H1 (cell line): ENCODE measurements at regions not wholly inside any gene's neighbourhood (a gene's known extent, or its start where the extent isn't known, plus 50 kb on each side); places are given as distances from the start of the nearest gene placed in this dataset.

ENCODE experiments used
- CTCF ChIA-PET: fragments of 300-600 bp; sonication (Branson Sonifier 250); formaldehyde crosslinking; loops from one replicate; lab custom pipeline; 2021; ENCODE audit not compliant: partially characterized antibody; lab: Charles Lee
- POLR2A ChIA-PET: fragments of 300-600 bp; sonication (Branson Sonifier 250); formaldehyde crosslinking; loops from one replicate; lab custom pipeline; 2021; ENCODE audit warnings: inconsistent platforms; ENCODE audit not compliant: partially characterized antibody; lab: Charles Lee
- DNase-seq, 2 experiments: peaks; one replicate each; pipeline versions ENCODE4 v3.0.0 to v3.0.0-alpha.2; 2010 to 2022; ENCODE audit warnings: low spot score in 2 of 2, low read depth in 1 of 2, mixed read lengths in 1 of 2
- FAIRE-seq: peaks from 2 replicates; lab custom pipeline; 2011; peaks lifted over from hg19 to GRCh38; lab: Jason Lieb, UNC
- H2AFZ ChIP-seq: 2 replicates; pipeline ENCODE4 v1.8.1; 2012; ENCODE audit warnings: low read length, inconsistent platforms
- H2AK5ac ChIP-seq: 2 replicates; pipeline ENCODE4 v1.6.1; 2013; ENCODE audit warnings: low read depth, low read length
- H2BK120ac ChIP-seq: replicated peaks from 2 replicates; pipeline ENCODE3; 2013; ENCODE audit warnings: low read depth, low read length, inconsistent platforms
- H2BK12ac ChIP-seq: 2 replicates; pipeline ENCODE4 v1.6.1; 2013; ENCODE audit warnings: low read depth, low read length
- H2BK15ac ChIP-seq: 2 replicates; pipeline ENCODE4 v1.6.1; 2013; ENCODE audit warnings: low read length
- H2BK20ac ChIP-seq: 2 replicates; pipeline ENCODE4 v1.6.1; 2013; ENCODE audit warnings: low read length
- H2BK5ac ChIP-seq: 2 replicates; pipeline ENCODE4 v1.6.1; 2013; ENCODE audit warnings: low read depth, low read length
- H3K14ac ChIP-seq: 2 replicates; pipeline ENCODE4 v1.6.1; 2013; ENCODE audit warnings: inconsistent platforms; ENCODE audit not compliant: insufficient read length
- H3K18ac ChIP-seq: 2 replicates; pipeline ENCODE4 v1.6.1; 2013; ENCODE audit warnings: low read length; ENCODE audit errors: extremely low read depth
- H3K23ac ChIP-seq: 2 replicates; pipeline ENCODE4 v1.6.1; 2013; ENCODE audit warnings: inconsistent platforms; ENCODE audit not compliant: insufficient read length
- H3K23me2 ChIP-seq: 2 replicates; pipeline ENCODE4 v1.6.1; 2013; ENCODE audit warnings: low read depth, low read length
- H3K27ac ChIP-seq: 2 replicates; pipeline ENCODE4 v1.6.1; 2011; ENCODE audit warnings: low read depth, low read length, inconsistent platforms
- H3K27me3 ChIP-seq, 4 experiments: replicated peaks in 1 of 4; 1 replicate in 1 of 4; 2 replicates in 3 of 4; pipeline versions ENCODE4 v1.6.1 to v1.8.1; 2011 to 2013; ENCODE audit warnings: low read length in 3 of 4, mild to moderate bottlenecking in 3 of 4, inconsistent platforms in 2 of 4, mixed read lengths in 2 of 4, moderate library complexity in 1 of 4; ENCODE audit not compliant: control insufficient read depth in 3 of 4, insufficient read depth in 3 of 4; ENCODE audit errors: extremely low read depth in 1 of 4
- H3K36me3 ChIP-seq, 4 experiments: 2 replicates each; pipeline versions ENCODE4 v1.6.1 to v1.8.1; 2011 to 2013; ENCODE audit warnings: mild to moderate bottlenecking in 4 of 4, low read length in 3 of 4, moderate library complexity in 2 of 4, control low read depth in 1 of 4, inconsistent platforms in 1 of 4; ENCODE audit not compliant: insufficient read depth in 4 of 4, control insufficient read depth in 2 of 4
- H3K4ac ChIP-seq: replicated peaks from 2 replicates; pipeline ENCODE3; 2013; ENCODE audit warnings: low read length, low read depth, mixed read lengths, inconsistent platforms; ENCODE audit not compliant: insufficient read length
- H3K4me1 ChIP-seq, 4 experiments: replicated peaks in 1 of 4; 1 replicate in 1 of 4; 2 replicates in 3 of 4; pipeline versions ENCODE4 v1.6.1 to v1.8.1; 2011 to 2013; ENCODE audit warnings: low read length in 3 of 4, inconsistent platforms in 2 of 4, mixed read lengths in 1 of 4; ENCODE audit not compliant: insufficient read depth in 4 of 4, control insufficient read depth in 3 of 4
- H3K4me2 ChIP-seq, 2 experiments: 2 replicates each; pipeline versions ENCODE4 v1.6.1 to v1.8.1; 2011 to 2013; ENCODE audit warnings: low read depth in 2 of 2, low read length in 2 of 2, control low read depth in 1 of 2, inconsistent platforms in 1 of 2, mild to moderate bottlenecking in 1 of 2; ENCODE audit not compliant: insufficient read depth in 1 of 2
- H3K4me3 ChIP-seq, 4 experiments: fragments of 200-600, 300-600 bp in 1 of 4; sonication (generic), shearing (Covaris generic), sonication (Bioruptor Twin) in 1 of 4; 2 replicates each; pipeline versions ENCODE4 v1.5.1 to v1.8.1; 2011 to 2016; ENCODE audit warnings: low read length in 4 of 4, low read depth in 3 of 4, control low read depth in 2 of 4, inconsistent platforms in 2 of 4, mild to moderate bottlenecking in 2 of 4, mixed read lengths in 1 of 4, moderate library complexity in 1 of 4; ENCODE audit not compliant: insufficient read depth in 2 of 4; ENCODE audit errors: extremely low read depth in 1 of 4
- H3K56ac ChIP-seq: replicated peaks from 2 replicates; pipeline ENCODE3; 2013; ENCODE audit warnings: low read depth, mild to moderate bottlenecking, mixed read lengths, low read length, inconsistent platforms; ENCODE audit not compliant: insufficient read length
- H3K79me1 ChIP-seq: 2 replicates; pipeline ENCODE4 v1.6.1; 2013; ENCODE audit warnings: low read depth, low read length, control low read depth
- H3K79me2 ChIP-seq, 2 experiments: 2 replicates each; pipeline versions ENCODE4 v1.6.1 to v1.8.1; 2012 to 2013; ENCODE audit warnings: low read length in 2 of 2, mild to moderate bottlenecking in 2 of 2, inconsistent platforms in 1 of 2; ENCODE audit not compliant: insufficient read depth in 2 of 2, control insufficient read depth in 1 of 2
- H3K9ac ChIP-seq, 4 experiments: replicated peaks in 1 of 4; 1 replicate in 1 of 4; 2 replicates in 3 of 4; pipeline versions ENCODE4 v1.6.1 to v1.8.1; 2011 to 2013; ENCODE audit warnings: low read depth in 3 of 4, low read length in 3 of 4, control low read depth in 2 of 4, mild to moderate bottlenecking in 2 of 4, moderate library complexity in 2 of 4, inconsistent platforms in 1 of 4; ENCODE audit errors: extremely low read depth in 1 of 4
- H3K9me3 ChIP-seq, 2 experiments: 2 replicates each; pipeline versions ENCODE4 v1.6.1 to v1.8.1; 2012 to 2013; ENCODE audit warnings: mild to moderate bottlenecking in 2 of 2, moderate library complexity in 2 of 2, control low read depth in 1 of 2, inconsistent platforms in 1 of 2, low read depth in 1 of 2, low read length in 1 of 2, mixed read lengths in 1 of 2; ENCODE audit not compliant: insufficient read depth in 2 of 2
- H4K20me1 ChIP-seq, 2 experiments: replicated peaks in 1 of 2; 2 replicates each; pipeline versions ENCODE3 to v1.8.1; 2011 to 2013; ENCODE audit warnings: inconsistent platforms in 2 of 2, low read length in 2 of 2, mild to moderate bottlenecking in 1 of 2; ENCODE audit not compliant: insufficient read depth in 2 of 2, control insufficient read depth in 1 of 2
- H4K5ac ChIP-seq: 2 replicates; pipeline ENCODE4 v1.6.1; 2013; ENCODE audit warnings: low read length, low read depth, mixed read lengths, inconsistent platforms; ENCODE audit not compliant: insufficient read length
- H4K8ac ChIP-seq: 2 replicates; pipeline ENCODE4 v1.8.0; 2013; ENCODE audit warnings: mild to moderate bottlenecking, moderate library complexity, low read length, inconsistent platforms; ENCODE audit not compliant: insufficient read depth; ENCODE audit errors: extremely low read depth
- H4K91ac ChIP-seq: replicated peaks from 2 replicates; pipeline ENCODE3; 2013; ENCODE audit warnings: low read length, mixed read lengths, inconsistent platforms; ENCODE audit not compliant: insufficient read length
- ATF3 ChIP-seq: IDR thresholded peaks from 2 replicates; pipeline ENCODE4 v1.6.1; 2011; ENCODE audit warnings: low read depth, mild to moderate bottlenecking, low read length; ENCODE audit not compliant: insufficient read depth
- JUN ChIP-seq: IDR thresholded peaks from 2 replicates; pipeline ENCODE4 v1.6.1; 2011; ENCODE audit warnings: low read depth, mild to moderate bottlenecking, improper control_type of control experiment, low read length
- JUND ChIP-seq: IDR thresholded peaks from 2 replicates; pipeline ENCODE4 v1.6.1; 2011; ENCODE audit warnings: mild to moderate bottlenecking, improper control_type of control experiment, low read length
- KDM5A ChIP-seq: fragments of 200-600 bp; IDR thresholded peaks from 2 replicates; pipeline ENCODE4 v1.7.1; 2012; ENCODE audit warnings: mild to moderate bottlenecking, low read length, inconsistent platforms, mixed read lengths
- WGBS, 2 experiments: shearing (Covaris generic) in 1 of 2; methylation state at CpG; one replicate each; pipeline versions ENCODE4 v1.1.6 to v1.1.7; 2013 to 2015; ENCODE audit warnings: low lambda C conversion rate in 2 of 2, mixed read lengths in 2 of 2, inconsistent platforms in 1 of 2, low coverage in 1 of 2, missing lambda C conversion rate in 1 of 2; ENCODE audit not compliant: insufficient replicate concordance in 2 of 2, insufficient coverage in 1 of 2, insufficient read length in 1 of 2; ENCODE audit errors: extremely low coverage in 1 of 2, missing lambda C conversion rate in 1 of 2; 5-methylcytosine and 5-hydroxymethylcytosine counted together

DNA sequence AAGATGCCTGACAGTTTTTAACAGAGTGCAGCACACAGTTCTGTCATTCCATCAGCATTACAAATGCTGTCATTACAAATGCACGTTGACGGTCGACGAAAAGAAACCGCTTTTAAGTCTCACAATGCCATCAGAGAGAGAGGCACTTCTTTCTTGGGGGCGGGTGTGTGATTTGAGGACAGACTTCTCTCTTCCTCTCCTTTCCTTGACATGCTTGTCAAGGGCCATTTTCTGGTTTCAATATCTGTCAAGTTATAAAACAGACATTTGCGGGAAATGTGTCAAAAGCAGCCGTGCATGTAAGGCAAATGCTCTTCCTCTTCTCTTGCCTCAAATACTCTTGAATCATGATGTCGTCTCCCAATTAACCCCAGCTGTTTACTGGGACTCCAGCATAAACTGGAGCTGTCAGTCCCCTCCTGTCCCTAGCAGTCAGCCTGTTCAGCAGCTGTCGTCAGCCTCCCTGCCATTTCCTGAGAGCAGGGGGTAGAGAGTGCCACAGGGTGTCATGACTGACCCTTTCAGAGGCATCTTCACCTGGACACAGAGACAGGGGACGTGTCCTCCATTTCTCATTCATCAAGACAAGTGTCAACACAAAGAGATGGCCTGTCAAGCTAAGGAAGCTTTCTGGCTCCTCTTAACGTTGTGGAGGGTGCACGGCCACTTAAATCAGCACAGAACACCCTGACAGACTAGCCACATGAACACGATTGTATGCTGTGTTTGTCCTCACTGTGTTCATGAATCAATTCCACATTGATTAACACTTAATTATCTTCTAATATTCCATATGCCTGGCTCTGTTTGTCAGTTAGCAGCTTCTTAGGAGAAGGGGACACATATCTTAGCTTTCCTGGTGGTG is 305.4 kb upstream of the RAB6C start:
- ChIA-PET CTCF (interaction anchor here (1.4 kb wide), 2 partner anchors 74 to 177 kb away, joined by 3 read pairs; no protein-coding TSS in a partner anchor), POLR2A (no interaction called here)
- Histone ChIP-seq H2BK120ac (no peak overlapping the region), H3K23ac (no peak overlapping the region), H3K14ac (no peak overlapping the region), H3K27ac (no peak overlapping the region), H3K4me2 (no peak overlapping the region), H4K20me1 (no peaks in the 10 kb centered on the region), H4K8ac (no peak overlapping the region), H3K4me3 (no peak overlapping the region), H3K79me2 (no peaks in the 10 kb centered on the region), H3K79me1 (no peaks in the 10 kb centered on the region), H2BK20ac (no peak overlapping the region), H3K56ac (no peak overlapping the region), H3K4ac (no peak overlapping the region), H2BK12ac (no peak overlapping the region), H3K23me2 (no peaks in the 10 kb centered on the region), H2AK5ac (no peak overlapping the region), H3K4me1 (no peaks in the 10 kb centered on the region; a peak in 2 of 7 replicates), H4K91ac (no peak overlapping the region), H3K9ac (no peak overlapping the region), H3K36me3 (no peaks in the 10 kb centered on the region), H2AFZ (no peak overlapping the region), H3K27me3 (no peaks in the 10 kb centered on the region), H4K5ac (no peak overlapping the region), H2BK15ac (no peak overlapping the region), H3K9me3 (no peaks in the 10 kb centered on the region), H3K18ac (no peak overlapping the region), H2BK5ac (no peak overlapping the region)
- 59% methylated on average over 14 of the region's 14 CpGs; no CpG with 5 or more reads in 1 of the 2 experiments for WGBS, 2 experiments
- DNase-seq (no peak), FAIRE-seq (no peak)
- TF ChIP-seq JUN (no peak), KDM5A (no peak), JUND (no peak), ATF3 (no peak)
